PC-3 (cell line): ENCODE measurements at regions not wholly inside any gene's neighbourhood (a gene's known extent, or its start where the extent isn't known, plus 50 kb on each side); places are given as distances from the start of the nearest gene placed in this dataset.

Experiments used
- ATAC-seq: fragments of 200-7000 bp; cut with Tn5 transposase; 2 replicates; pipeline ENCODE4 v1.9.1; 2020; ENCODE audit warnings: mild to moderate bottlenecking, moderate library complexity
- BruUV-seq: library from RNA; stranded (reverse); fragments of 400-500 nt; replicated peaks from 2 replicates; lab custom pipeline; 2021; lab: Mats Ljungman, UMichigan
- CTCF ChIA-PET: fragments of 300-600 bp; sonication (Branson Sonifier 250); formaldehyde crosslinking; loops from one replicate; lab custom pipeline; 2022; ENCODE audit warnings: antibody characterized with exemption; lab: Charles Lee
- POLR2A ChIA-PET: fragments of 300-600 bp; sonication (Branson Sonifier 250); formaldehyde crosslinking; loops from one replicate; lab custom pipeline; 2022; ENCODE audit warnings: antibody characterized with exemption; ENCODE audit not compliant: unreplicated experiment; lab: Charles Lee
- DNase-seq: peaks from one replicate; pipeline ENCODE4 v3.0.0-alpha.2; 2015
- H2AFZ ChIP-seq: fragments of 300-600 bp; sonication (generic); 2 replicates; pipeline ENCODE4 v1.6.0; 2016; ENCODE audit warnings: antibody characterized with exemption, low read length
- H3F3A ChIP-seq: fragments of 300-600 bp; sonication (generic); one replicate; pipeline ENCODE4 v1.6.0; 2017; ENCODE audit warnings: antibody characterized with exemption, low read length, control low read depth, mild to moderate bottlenecking; ENCODE audit not compliant: unreplicated experiment
- H3K27ac ChIP-seq: fragments of 300-600 bp; sonication (generic); 2 replicates; pipeline ENCODE4 v1.5.1; 2016; ENCODE audit warnings: mild to moderate bottlenecking, low read length
- H3K27me3 ChIP-seq: fragments of 300-600 bp; sonication (generic); 2 replicates; pipeline ENCODE4 v1.6.1; 2016; ENCODE audit warnings: low read length, mixed read lengths
- H3K36me3 ChIP-seq: fragments of 300-600 bp; sonication (generic); 2 replicates; pipeline ENCODE4 v1.6.1; 2016; ENCODE audit warnings: low read depth, mixed run types, low read length, mixed read lengths
- H3K4me1 ChIP-seq: fragments of 300-600 bp; sonication (generic); 2 replicates; pipeline ENCODE4 v1.5.1; 2016; ENCODE audit warnings: low read length; ENCODE audit not compliant: insufficient read depth
- H3K4me2 ChIP-seq: fragments of 300-600 bp; sonication (generic); 2 replicates; pipeline ENCODE4 v1.6.0; 2016; ENCODE audit warnings: low read length
- H3K4me3 ChIP-seq: fragments of 300-600 bp; sonication (generic); 2 replicates; pipeline ENCODE4 v1.5.1; 2016; ENCODE audit warnings: mild to moderate bottlenecking, low read length, mixed read lengths
- H3K79me2 ChIP-seq: fragments of 300-600 bp; sonication (generic); 2 replicates; pipeline ENCODE4 v1.6.1; 2017; ENCODE audit warnings: low read length, mixed read lengths
- H3K9ac ChIP-seq: fragments of 300-600 bp; sonication (generic); 2 replicates; pipeline ENCODE4 v1.6.0; 2016; ENCODE audit warnings: mild to moderate bottlenecking, low read length
- H3K9me2 ChIP-seq: fragments of 300-600 bp; sonication (generic); replicated peaks from 2 replicates; pipeline ENCODE4 v1.6.1; 2016; ENCODE audit warnings: mixed run types, low read length, mixed read lengths
- H3K9me3 ChIP-seq: fragments of 300-600 bp; sonication (generic); 2 replicates; pipeline ENCODE4 v1.6.1; 2016; ENCODE audit warnings: low read length, mixed read lengths
- H4K20me1 ChIP-seq: fragments of 300-600 bp; sonication (generic); 2 replicates; pipeline ENCODE4 v1.6.1; 2016; ENCODE audit warnings: low read length, mixed read lengths
- EZH2 ChIP-seq: fragments of 300-600 bp; sonication (generic); IDR thresholded peaks from one replicate; pipeline ENCODE4 v1.6.1; 2017; ENCODE audit warnings: antibody characterized with exemption, mild to moderate bottlenecking, low read length; ENCODE audit not compliant: unreplicated experiment
- EZH2phosphoT487 ChIP-seq: fragments of 300-600 bp; sonication (generic); IDR thresholded peaks from 2 replicates; pipeline ENCODE4 v1.6.1; 2018; ENCODE audit warnings: mild to moderate bottlenecking, antibody characterized with exemption, low read length, borderline replicate concordance
- intact Hi-C: fragments of 100-400 bp; cut with micrococcal nuclease; formaldehyde crosslinking; loops from 2 replicates; pipeline ENCODE4 v1.9.0; 2023
- TF ChIP-seq, protein P1 (sequence below): fragments of 300-600 bp; sonication (generic); conservative IDR thresholded peaks from 2 replicates; pipeline ENCODE4 v1.5.1; 2017; ENCODE audit warnings: antibody characterized with exemption, low read depth, mild to moderate bottlenecking, low read length

DNA sequence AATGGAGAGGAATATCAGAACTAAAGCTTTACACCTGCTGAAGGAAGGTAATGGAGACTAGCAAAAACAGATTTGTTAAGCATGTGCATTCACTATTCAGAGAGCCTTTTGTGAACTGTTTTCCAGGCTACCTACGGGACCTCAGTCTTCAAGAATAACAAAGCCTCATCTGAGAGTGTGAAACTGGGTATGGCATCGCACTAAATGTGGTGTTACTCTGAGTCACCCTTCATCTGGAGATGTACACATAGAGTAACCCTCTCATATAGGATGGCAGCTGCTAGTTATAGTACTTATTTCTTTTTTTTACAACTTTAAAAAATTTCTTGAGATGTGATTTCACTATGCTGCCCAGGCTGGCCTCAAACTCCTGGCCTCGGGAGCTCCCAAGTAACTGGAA lies 306.8 kb downstream of the ZNF608 start:
- no peaks in the 10 kb centered on the region for H3K79me2 ChIP-seq
- ChIA-PET CTCF (no interaction called here), POLR2A (no interaction called here)
- H4K20me1 ChIP-seq = no peaks in the 10 kb centered on the region
- no peaks in the 10 kb centered on the region; the same call in 1 of the 2 replicates for H3K4me1 ChIP-seq
- H3K27ac ChIP-seq = no peak overlapping the region
- H2AFZ ChIP-seq = no peak overlapping the region
- no peaks in the 10 kb centered on the region for H3F3A ChIP-seq
- intact Hi-C loops = no loop called here
- H3K9ac ChIP-seq = no peak overlapping the region
- TF ChIP-seq, protein P1, sequence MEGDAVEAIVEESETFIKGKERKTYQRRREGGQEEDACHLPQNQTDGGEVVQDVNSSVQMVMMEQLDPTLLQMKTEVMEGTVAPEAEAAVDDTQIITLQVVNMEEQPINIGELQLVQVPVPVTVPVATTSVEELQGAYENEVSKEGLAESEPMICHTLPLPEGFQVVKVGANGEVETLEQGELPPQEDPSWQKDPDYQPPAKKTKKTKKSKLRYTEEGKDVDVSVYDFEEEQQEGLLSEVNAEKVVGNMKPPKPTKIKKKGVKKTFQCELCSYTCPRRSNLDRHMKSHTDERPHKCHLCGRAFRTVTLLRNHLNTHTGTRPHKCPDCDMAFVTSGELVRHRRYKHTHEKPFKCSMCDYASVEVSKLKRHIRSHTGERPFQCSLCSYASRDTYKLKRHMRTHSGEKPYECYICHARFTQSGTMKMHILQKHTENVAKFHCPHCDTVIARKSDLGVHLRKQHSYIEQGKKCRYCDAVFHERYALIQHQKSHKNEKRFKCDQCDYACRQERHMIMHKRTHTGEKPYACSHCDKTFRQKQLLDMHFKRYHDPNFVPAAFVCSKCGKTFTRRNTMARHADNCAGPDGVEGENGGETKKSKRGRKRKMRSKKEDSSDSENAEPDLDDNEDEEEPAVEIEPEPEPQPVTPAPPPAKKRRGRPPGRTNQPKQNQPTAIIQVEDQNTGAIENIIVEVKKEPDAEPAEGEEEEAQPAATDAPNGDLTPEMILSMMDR = no peak
- TF ChIP-seq EZH2 (no peak), EZH2phosphoT487 (no peak)
- no TSS peak for BruUV-seq
- no peaks in the 10 kb centered on the region for H3K27me3 ChIP-seq
- no peak overlapping the region for H3K4me3 ChIP-seq
- DNase-seq (no peak), ATAC-seq (no peak)
- no peaks in the 10 kb centered on the region for H3K36me3 ChIP-seq
- H3K9me2 ChIP-seq = no peaks in the 10 kb centered on the region
- H3K9me3 ChIP-seq = no peaks in the 10 kb centered on the region
- no peak overlapping the region for H3K4me2 ChIP-seq

DNA sequence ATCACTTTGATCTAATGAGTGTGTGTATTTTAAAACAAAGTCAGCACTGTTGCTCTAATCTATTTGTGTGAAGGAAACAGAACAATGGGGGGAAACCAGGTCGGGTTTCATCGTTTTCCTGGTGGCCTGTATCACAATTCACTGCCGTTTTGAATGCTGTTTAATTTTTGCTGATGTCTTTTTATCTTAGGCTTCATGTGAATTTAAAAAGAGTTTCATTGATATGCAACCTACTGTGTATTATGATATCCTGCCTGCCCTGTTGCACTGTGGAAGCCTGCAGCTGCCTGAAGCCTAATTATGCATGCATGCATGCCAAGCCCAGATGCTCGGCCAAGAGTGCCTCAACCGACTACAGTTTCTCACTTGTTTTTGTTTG lies 307.5 kb downstream of the ZNF608 start:
- BruUV-seq = no TSS peak
- no peaks in the 10 kb centered on the region for H3K36me3 ChIP-seq
- no peak overlapping the region for H3K4me2 ChIP-seq
- H3K4me1 ChIP-seq = no peaks in the 10 kb centered on the region; the same call in 1 of the 2 replicates
- H3K79me2 ChIP-seq = no peaks in the 10 kb centered on the region
- no peaks in the 10 kb centered on the region for H3K9me2 ChIP-seq
- DNase-seq (no peak), ATAC-seq (no peak)
- CTCF ChIA-PET = no interaction called here
- no peaks in the 10 kb centered on the region for H4K20me1 ChIP-seq
- no peak overlapping the region for H2AFZ ChIP-seq
- H3K27me3 ChIP-seq = no peaks in the 10 kb centered on the region
- H3F3A ChIP-seq = no peaks in the 10 kb centered on the region
- POLR2A ChIA-PET = no interaction called here
- H3K27ac ChIP-seq = no peak overlapping the region
- intact Hi-C loops = no loop called here
- TF ChIP-seq EZH2phosphoT487 = no peak
- no peak for TF ChIP-seq EZH2
- TF ChIP-seq, protein P1 = no peak
- H3K9ac ChIP-seq = no peak overlapping the region
- no peak overlapping the region for H3K4me3 ChIP-seq
- H3K9me3 ChIP-seq = no peaks in the 10 kb centered on the region

DNA sequence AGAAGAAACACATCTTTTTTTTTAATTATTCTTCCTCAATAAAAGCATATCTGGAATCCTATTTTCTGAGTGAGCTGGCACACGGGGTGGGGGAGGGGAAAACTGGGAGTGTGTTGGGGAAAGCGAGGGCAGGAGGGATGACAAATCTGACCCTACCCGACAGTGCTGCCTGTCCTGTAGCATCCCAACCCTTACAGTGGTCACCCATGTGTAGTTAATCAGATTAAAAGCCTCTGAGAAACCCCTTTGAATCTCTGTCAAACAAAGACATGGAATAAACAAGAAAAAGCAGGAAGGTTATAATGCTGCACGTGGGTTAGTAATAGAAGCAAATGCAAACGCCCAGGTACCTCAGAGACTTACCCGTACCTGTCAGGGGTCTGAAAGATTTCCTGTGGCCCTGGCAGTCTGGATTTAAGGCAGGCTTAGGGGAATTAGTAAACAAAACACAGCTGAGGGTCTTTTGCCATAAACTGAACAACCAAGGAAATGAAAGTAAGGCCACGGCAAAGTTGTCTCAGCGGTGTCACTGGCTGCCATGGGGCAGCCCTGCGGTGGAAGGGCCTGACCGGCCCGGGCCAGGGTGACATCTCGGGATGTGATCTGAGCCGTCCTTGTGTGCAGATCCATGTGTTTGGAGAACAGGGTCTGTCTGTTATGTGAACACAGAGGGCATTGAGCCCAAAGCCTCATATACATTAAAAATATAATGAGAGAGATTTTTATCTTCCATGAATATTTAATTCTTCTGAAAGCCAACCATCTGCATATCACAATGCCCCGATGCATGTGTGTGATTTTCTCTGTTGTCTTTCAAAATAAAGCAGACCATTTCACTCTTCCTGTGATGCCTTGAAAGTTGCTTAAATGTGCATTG lies 308.2 kb downstream of the ZNF608 start:
- no peaks in the 10 kb centered on the region; the same call in 1 of the 2 replicates for H3K4me1 ChIP-seq
- POLR2A ChIA-PET = no interaction called here
- no peaks in the 10 kb centered on the region for H3F3A ChIP-seq
- CTCF ChIA-PET = no interaction called here
- no peak overlapping the region for H3K27ac ChIP-seq
- H2AFZ ChIP-seq = no peak overlapping the region
- no peak overlapping the region for H3K4me2 ChIP-seq
- H3K36me3 ChIP-seq = no peaks in the 10 kb centered on the region
- no peaks in the 10 kb centered on the region for H4K20me1 ChIP-seq
- intact Hi-C loops = no loop called here
- no peaks in the 10 kb centered on the region for H3K79me2 ChIP-seq
- H3K9me3 ChIP-seq = no peaks in the 10 kb centered on the region
- no peak overlapping the region for H3K9ac ChIP-seq
- TF ChIP-seq, protein P1 = no peak
- TF ChIP-seq EZH2 (no peak), EZH2phosphoT487 (no peak)
- no TSS peak for BruUV-seq
- DNase-seq (no peak), ATAC-seq (no peak)
- H3K9me2 ChIP-seq = no peaks in the 10 kb centered on the region
- no peak overlapping the region for H3K4me3 ChIP-seq
- H3K27me3 ChIP-seq = no peaks in the 10 kb centered on the region
